ENCODE measurements at regions not wholly inside any gene's neighbourhood (a gene's known extent, or its start where the extent isn't known, plus 50 kb on each side); places are given as distances from the start of the nearest gene placed in this dataset.
"Not testable (repeated sequence)": the region's sequence is repeated elsewhere in the genome, so short reads cannot be mapped to it uniquely, and the experiment has no call there.

DNA sequence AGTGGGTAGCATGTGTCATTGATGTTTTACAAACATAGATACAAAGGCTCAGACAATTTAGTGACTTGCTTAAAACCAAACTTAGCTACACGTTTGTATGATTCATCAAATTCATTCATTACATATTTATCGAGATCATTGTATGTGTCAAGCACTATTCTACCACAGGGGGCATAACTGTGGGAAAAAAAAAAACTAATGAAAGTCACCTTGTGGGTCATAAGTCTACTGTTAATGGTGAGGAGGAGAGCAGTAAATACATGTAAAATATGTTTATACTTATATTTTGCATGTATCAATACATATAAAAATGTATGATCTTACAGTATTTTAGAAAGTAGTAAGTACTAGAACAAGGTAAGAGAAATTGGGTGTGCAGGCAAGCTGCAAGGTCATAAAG is 933.8 kb downstream of the IPMK start:
- no peak for TF ChIP-seq ZNF274 (IDR thresholded peaks at IDR 0.05; ENCODE audit: low read depth, low read length)
- H3K4me3 ChIP-seq (ENCODE audit: low read length) = no peak overlapping the region

DNA sequence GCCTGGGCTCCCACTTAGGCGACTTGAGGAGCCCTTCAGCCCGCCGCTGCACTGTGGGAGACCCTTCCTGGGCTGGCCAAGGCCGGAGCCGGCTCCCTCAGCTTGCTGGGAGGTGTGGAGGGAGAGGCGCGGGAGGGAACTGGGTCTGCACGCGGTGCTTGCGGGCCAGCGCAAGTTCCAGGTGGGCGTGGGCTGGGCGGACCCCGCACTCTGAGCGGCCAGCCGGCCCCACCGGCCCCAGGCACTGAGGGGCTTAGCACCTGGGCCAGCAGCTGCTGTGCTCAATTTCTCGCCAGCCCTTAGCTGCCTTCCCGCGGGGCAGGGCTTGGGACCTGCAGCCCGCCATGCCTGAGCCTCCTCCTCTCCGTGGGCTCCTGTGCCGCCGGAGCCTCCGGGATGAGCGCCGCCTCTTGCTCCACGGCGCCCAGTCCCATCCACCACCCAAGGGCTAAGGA is 946.3 kb downstream of the IPMK start:
- not testable (repeated sequence) for H3K4me3 ChIP-seq (ENCODE audit: low read length)

DNA sequence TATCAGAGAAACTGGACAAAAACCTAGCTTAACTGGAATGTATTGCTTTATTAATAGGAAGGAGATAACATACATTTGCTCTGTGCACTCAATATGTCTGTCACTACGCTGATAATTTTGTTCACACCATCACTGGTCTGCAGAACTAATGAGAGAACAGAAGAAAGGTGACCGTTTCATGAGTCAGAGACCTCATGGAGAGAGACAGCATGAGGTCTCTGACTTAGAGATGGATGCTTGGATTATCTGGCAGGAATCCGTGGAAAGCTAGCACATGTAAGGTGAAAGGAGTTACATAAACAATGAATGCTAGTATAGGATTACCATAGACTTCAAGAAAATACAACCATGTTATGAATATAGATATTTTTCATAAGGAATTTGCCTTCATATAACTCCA is 947.3 kb downstream of the IPMK start:
- H3K4me3 ChIP-seq (ENCODE audit: low read length) = no peak overlapping the region
- TF ChIP-seq ZNF274 (IDR thresholded peaks at IDR 0.05; ENCODE audit: low read depth, low read length) = no peak

DNA sequence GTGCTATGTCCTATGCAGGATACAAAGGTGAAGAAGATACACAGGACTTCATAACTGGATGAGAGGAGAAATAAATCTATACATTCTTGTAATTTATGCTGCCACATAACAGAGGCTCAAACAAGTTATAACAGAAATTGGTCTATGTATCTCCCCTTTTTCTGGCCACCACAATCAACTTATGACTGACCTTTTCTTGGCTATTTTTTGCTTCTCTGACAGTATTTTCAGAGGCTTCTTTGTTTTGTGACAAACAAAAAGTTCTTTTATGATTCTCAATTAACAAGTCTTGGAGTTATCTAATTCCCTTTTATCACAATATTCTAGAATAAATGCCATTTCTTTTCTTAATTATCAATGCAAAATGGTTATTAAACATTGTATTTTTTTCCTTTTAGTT is 953.0 kb upstream of the ZWINT start:
- TF ChIP-seq ZNF274 (IDR thresholded peaks at IDR 0.05; ENCODE audit: low read depth, low read length) = no peak
- H3K4me3 ChIP-seq (ENCODE audit: low read length) = no peak overlapping the region

DNA sequence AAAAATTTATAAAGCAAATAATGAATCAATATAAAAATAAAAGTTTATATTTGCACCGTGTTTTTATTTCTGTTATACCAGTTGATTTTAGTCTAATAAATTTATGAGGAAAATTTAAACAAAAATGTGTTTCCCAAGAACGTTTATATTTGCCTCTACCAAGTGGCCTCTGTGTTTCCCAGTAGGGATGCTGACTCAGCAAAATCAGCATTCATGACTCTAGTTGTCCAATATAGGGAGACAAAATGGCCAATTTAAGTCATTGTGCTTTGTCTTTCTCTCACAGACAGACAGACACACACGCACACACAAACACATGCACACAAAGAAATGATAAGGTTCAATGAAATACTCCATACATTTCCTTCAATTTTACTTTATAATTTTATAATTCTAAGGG is 942.5 kb upstream of the ZWINT start:
- no peak for TF ChIP-seq ZNF274 (IDR thresholded peaks at IDR 0.05; ENCODE audit: low read depth, low read length)

DNA sequence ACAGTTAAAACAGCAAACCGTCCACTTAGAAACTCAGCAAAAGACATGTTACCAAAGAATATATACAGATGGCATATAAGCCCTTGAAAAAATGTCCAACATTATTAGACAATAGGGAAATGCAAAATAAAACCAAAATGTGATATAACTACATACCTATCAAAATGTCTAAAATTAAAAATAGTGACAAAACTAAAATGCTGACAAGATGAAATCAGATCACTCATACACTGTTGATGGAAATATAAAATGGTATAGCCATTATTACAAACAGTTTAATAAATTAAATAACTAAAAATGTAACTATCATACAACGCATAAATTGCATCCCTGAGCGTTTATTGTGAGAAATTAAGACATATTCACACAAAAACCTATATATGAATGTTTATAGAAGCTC is 939.7 kb upstream of the ZWINT start:
- no peak for TF ChIP-seq ZNF274 (IDR thresholded peaks at IDR 0.05; ENCODE audit: low read depth, low read length)
- H3K4me3 ChIP-seq (ENCODE audit: low read length) = no peak overlapping the region

More for the DNA sequence above, 942.5 kb upstream of the ZWINT start:
- H3K4me3 ChIP-seq (ENCODE audit: low read length) = no peak overlapping the region

GRCh38 chr10:57294698-57295097 is 933.6 kb upstream of the ZWINT start:
- TF ChIP-seq ZNF274 (IDR thresholded peaks at IDR 0.05; ENCODE audit: low read depth, low read length) = no peak
- H3K4me3 ChIP-seq (ENCODE audit: low read length) = no peak overlapping the region

DNA sequence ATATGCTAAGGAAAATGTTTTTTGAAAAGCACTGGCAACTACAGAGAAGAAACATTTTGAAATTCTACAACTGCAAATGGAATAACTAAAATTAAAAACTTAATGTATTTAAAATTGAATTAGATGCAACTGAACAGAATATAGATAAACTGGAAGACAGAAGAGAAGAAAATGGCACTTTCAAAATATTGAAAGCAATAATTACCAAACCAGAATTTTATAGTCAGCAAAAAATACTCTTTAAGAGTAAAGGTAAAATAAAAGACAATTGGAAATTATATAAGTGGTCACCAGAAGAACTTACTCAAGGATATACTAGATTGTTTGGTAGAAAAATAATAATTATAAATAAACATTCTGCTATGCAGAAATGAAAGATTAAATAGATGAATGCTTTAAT is 927.7 kb upstream of the ZWINT start:
- no peak overlapping the region for H3K4me3 ChIP-seq (ENCODE audit: low read length)
- no peak for TF ChIP-seq ZNF274 (IDR thresholded peaks at IDR 0.05; ENCODE audit: low read depth, low read length)

DNA sequence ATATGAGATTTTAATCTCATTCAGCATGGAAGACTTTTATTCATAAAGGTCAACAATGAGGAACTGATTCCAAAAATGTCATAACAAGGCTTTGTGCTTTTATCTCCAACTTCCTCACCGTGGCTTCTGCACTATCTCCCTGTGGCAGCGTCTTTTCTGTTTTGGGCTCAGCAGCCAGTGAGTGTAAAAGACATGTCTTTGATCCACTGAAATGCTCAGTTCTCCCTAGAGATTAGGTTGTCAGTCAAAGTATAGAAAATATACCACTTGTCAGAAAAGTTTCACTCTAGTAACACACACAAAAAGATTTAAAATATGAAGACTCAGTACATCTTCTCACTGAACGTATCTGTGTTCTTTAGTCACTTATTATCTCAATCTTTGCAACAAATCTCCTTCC is 901.8 kb upstream of the ZWINT start:
- H3K4me3 ChIP-seq (ENCODE audit: low read length) = no peak overlapping the region
- TF ChIP-seq ZNF274 (IDR thresholded peaks at IDR 0.05; ENCODE audit: low read depth, low read length) = no peak

DNA sequence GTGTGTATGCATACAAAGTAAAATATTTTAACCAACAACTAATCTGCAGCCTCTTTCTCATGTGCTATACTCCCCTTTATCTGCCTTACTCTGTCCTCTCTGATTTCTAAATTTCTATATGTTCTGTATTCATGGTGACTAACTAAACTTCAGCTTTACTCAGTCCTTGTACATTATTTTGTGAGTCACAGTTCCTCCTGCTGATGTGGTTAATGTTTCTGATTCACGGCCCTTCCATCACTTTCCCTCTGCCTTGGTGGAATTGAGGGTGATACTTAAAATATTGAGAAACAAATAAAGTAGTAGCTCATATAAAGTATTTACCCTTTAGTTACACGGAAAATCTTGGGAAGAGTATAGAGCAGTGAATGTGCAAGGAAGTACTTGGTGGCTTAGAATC is 899.1 kb upstream of the ZWINT start:
- TF ChIP-seq ZNF274 (IDR thresholded peaks at IDR 0.05; ENCODE audit: low read depth, low read length) = no peak
- no peak overlapping the region for H3K4me3 ChIP-seq (ENCODE audit: low read length)

DNA sequence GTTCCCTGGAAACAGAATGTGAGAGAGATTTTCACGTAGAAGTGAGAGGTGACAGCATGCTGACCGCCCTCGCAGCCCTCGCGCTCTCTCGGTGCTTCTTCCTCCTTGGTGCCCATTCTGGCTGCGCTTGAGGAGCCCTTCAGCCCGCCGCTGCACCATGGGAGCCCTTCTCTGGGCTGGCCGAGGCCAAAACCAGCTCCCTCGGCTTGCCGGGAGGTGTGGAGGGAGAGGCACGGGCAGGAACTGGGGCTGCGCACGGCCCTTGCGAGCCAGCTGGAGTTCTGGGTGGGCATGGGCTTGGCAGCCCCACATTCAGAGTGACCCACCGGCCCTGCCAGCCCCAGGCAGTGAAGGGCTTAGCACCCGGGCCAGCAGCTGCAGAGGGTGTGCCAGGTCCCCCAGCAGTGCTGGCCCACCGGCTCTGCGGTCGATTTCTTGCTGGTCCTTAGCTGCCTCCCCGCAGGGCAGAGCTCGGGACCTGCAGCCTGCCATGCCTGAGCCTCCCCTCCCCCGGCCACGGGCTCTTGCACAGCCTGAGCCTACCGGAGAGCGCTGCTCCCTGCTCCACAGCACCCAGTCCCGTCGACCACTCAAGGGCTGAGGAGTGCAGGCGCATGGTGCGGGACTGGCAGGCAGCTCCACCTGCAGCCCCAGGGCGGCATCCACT is 888.7 kb upstream of the ZWINT start:
- no peak for TF ChIP-seq ZNF274 (IDR thresholded peaks at IDR 0.05; ENCODE audit: low read depth, low read length)

GRCh38 chr10:57247271-57247670 is 886.2 kb upstream of the ZWINT start:
- no peak overlapping the region for H3K4me3 ChIP-seq (ENCODE audit: low read length)

More for the DNA sequence above, 888.7 kb upstream of the ZWINT start:
- no peak overlapping the region for H3K4me3 ChIP-seq (ENCODE audit: low read length)

DNA sequence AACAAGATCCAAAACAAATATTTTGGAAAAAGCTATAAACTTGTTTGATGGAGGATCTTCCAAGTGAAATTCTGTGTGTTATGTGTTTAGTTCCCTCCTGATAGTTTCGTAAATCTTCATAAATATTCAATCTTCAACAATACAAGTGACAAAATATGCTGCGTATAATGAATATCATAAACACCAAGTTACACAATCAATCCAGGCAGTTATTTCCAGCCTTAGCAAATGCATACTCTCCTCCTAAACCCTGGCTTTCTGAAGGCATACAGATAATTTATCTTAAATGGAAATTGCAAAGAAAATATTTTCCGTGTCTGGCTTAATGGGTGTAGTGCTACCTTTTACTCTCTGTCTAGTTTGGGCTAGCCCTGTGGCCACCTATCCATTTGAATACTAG is 864.9 kb upstream of the ZWINT start:
- no peak overlapping the region for H3K4me3 ChIP-seq (ENCODE audit: low read length)
- TF ChIP-seq ZNF274 (IDR thresholded peaks at IDR 0.05; ENCODE audit: low read depth, low read length) = no peak

More at GRCh38 chr10:57247271-57247670, 886.2 kb upstream of the ZWINT start:
- no peak for TF ChIP-seq ZNF274 (IDR thresholded peaks at IDR 0.05; ENCODE audit: low read depth, low read length)

GRCh38 chr10:57224811-57225210 is 863.8 kb upstream of the ZWINT start:
- no peak overlapping the region for H3K4me3 ChIP-seq (ENCODE audit: low read length)
- TF ChIP-seq ZNF274 (IDR thresholded peaks at IDR 0.05; ENCODE audit: low read depth, low read length) = no peak

GRCh38 chr10:57222603-57223002 is 861.5 kb upstream of the ZWINT start:
- no peak overlapping the region for H3K4me3 ChIP-seq (ENCODE audit: low read length)
- TF ChIP-seq ZNF274 (IDR thresholded peaks at IDR 0.05; ENCODE audit: low read depth, low read length) = no peak

GRCh38 chr10:57222129-57222528 is 861.1 kb upstream of the ZWINT start:
- no peak overlapping the region for H3K4me3 ChIP-seq (ENCODE audit: low read length)
- TF ChIP-seq ZNF274 (IDR thresholded peaks at IDR 0.05; ENCODE audit: low read depth, low read length) = no peak

Data from GM08714 (cell line).